ENCODE measurements at regions not wholly inside any gene's neighbourhood (a gene's known extent, or its start where the extent isn't known, plus 50 kb on each side); places are given as distances from the start of the nearest gene placed in this dataset.

DNA sequence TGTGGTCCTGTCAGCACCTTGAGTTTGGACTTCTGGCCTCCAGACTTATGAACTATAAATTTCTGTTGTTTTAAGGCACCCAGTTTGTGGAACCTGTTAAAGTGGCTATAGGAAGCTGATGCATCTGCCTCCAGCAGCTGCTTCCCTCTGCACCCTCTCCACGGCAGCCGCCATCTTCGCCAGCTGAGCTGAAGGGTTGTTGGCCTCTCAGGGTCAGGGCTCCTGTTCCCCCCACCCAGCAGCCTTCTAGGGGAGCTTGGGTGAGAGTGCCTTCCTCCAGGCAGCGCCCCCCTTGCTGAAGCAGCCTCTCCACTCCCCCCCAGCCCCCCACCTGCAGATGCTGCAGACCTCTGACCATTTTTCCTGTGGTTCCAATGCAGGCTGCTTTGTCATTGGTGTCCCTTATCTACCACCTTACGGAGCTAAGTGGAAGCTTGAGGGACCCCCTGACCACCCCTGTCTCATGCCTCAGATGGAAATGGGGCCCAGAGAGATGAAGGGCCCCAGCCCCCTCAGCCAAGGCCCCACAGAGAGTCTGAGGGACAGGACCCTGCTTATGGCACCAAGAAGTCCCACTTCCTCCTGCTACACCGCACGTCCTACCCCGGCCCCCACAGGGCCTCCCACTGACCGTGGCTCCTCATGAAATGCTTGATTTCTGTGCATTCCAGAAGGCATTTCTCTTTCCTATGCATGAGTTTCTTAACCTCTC, 61.4 kb upstream of the TLE3 start:
- no peak for DNase-seq (ENCODE audit: low spot score)

DNA sequence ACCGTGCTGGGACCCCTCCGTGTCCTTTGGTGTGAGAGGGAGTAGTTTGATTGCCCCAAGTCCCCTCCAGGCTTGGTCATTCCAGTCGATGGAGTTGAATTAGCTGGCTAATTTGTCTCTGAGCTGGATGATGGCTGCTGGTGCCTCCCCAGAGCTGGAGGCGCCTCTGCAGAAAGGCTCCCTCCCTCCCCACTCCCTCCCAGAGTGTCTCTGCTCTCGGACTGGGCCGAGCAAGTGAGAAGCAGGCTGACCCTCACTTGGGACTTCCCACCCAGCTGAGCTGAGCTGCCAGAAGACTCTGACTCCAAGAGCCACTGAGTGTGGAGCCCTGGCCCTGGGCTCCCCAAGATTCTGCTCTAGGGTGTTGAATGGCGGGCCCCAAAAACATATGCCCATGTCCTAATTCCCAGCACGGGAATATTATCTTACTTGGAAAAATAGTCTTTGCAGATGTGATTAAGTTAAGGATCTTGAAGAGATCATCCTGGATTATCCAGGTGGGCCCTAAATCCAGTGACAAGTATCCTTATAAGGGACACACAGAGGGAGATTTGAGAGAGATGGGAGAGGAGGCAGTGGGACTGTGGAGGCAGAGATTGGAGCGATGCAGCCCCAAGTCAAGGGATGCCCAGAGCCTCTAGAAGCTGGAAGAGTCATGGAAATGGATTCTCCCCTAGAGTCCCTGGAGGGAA, 60.7 kb upstream of the TLE3 start:
- DNase-seq (ENCODE audit: low spot score) = no peak

DNA sequence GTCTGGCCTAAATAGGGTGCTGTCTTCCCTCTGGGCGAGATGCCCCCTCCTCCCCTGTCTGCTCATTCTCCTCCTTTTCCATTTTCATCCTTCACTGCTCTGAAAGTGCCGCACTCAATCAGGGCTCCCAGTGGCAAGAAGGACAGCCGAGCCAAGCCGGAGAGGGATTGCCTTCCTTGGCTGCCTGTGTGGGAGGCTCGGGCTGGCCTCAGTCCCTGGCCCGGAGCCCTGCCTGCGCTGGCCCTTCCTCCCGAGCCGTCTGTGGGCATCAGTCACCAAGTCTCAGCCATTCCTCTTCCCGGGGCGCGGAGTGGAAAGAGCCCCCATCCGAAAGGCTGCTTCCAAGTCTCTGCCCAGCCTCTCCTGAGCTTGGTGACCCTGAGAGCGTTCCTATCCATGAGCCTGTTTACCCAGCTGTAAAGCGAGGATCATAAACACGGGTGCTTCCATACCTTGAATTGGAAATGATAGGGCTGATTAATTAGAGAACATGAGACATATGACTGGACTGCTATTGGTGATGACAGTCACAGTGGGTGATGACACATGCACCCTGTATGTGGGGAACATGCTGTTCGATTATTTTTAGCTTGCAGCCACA, 59.1 kb upstream of the TLE3 start:
- DNase-seq (ENCODE audit: low spot score) = no peak

DNA sequence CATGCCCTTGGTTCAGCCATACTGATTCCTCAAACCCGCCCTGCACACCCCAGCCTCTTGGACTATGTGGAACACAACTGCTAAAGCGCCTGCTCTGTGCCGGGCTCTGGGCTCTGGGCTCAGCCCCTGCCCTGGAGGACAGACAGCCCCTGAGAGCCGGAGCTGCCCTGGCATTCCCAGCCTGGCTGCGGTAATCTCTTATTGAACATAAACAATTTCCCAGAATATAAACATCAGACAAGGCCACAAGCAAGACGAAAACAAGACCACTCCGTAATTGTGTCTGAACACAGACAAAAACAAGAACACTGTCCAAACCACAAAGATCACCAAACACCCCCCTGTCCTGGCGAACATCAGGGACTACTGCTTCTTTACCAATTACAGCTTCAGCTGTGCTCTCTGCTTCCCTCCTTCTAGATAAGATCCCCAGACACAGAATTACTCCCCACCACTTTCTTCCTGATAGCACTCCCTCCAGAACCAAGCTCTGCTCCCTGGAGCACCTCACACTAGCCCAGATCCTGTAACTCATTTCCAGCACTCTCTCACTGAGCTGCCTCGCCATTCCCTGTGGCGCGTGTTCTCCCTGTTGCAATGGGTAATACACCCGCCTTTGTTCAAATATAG, 57.1 kb upstream of the TLE3 start:
- DNase-seq (ENCODE audit: low spot score) = no peak

DNA sequence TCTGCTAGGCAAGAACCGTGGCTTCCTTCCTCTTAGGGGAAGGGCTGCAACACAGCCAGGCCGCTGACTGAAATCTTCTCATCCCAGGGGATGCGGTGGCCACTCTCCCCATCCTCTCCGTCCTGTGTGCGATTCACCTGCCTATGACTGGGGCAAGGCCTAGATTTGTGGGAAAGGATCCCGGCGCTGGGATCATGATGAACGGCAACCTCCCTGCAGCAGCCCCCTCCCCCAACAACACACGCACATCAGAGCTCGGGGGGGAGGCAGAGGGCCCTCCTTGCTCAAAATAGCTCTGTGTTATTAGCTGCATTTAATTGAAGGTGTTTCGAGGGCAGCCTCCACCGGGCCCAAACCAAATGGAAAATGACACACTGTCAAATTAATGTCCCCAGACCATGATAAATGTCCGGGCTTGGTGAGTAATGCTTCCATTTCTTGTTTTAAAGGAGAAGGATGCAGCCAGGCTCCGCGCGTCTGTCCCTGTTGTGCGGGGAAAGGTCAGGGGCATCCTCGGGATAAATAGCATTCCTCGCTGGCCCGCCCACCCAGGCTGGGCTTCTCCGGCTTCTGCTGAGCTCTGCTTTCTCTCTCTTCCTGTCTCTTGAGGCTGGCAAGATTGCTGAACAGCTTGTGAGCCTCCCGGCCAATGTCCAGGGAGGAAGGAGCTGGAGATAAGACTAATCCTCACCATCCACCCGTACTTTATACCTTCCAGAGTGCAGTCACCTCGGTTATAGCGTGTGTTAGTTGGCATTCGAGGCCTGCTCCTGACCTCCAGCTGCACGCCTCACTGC, 56.4 kb upstream of the TLE3 start:
- peak; percentile 85 for DNase-seq (ENCODE audit: low spot score)

DNA sequence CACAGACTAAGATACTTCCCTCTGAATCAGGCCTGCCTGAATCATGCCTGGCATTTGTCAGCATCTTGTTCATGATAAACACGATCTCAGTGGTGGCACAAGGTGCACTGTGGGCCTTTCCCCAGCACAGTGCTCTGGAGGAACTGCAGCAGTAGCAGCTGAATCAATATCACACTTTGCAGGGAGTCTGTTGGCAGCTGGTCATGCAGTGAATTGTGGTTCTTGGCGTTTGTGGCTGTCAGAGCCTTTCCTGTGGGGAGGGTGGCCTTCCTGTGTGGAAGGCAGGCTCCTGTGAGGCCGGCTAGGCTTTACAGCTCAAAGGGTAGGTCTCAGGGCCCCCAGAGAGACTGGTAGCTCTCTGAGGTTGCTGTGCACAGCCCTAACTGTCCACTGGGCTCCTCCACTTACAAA, 54.4 kb upstream of the TLE3 start:
- DNase-seq (ENCODE audit: low spot score) = peak; percentile 72

DNA sequence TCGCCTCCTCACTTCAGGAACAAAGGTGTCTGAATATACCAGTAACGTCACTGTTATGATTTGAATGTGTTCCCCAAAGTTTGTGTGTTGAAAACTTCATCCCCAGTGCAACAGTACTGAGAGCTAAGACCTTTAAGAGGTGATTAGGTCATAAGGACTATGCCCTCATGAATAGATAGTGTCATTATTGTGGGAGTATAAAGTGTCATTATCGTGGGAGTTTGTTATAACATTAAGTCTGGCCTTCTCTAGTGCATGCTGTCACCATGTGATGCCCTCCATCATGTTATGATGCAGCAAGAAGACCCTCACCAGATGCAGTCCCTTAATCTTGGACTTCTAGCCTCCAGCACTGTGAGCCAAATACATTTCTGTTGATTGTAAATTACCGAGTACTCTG, 53.7 kb upstream of the TLE3 start:
- DNase-seq (ENCODE audit: low spot score) = no peak

DNA sequence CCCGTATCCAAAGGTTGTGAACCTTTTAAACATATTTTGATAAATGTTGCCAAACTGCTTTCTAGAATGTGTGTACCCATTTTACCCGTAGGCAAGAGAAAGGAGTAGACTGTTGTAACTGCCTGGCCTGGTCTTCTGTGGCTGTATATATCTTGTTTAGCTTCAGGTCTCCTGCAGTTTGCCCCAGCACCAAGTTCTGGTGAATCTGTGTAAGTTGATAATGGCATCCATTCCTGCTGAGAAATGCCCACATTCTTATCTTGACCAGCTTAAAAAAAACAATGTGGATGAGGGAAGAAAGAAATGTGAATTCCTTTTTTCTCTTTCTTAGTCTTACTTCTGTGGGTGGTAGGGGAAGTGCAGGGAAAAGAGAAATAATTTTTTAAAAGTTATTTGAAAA, 53.3 kb upstream of the TLE3 start:
- DNase-seq (ENCODE audit: low spot score) = no peak

DNA sequence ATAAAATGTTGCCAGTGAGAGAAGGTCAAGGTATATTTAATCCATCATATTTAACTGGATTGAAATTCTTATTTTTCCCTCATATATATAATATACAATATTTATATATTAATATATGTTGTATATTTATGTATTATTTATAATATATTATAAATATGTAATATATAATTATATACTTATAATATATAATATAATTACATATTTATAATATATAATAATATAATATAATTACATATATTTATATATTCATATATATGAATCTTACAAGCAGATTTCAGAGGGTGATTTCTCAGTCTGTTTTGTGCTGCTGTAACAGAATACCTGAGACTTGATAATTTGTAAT, 52.7 kb upstream of the TLE3 start:
- DNase-seq (ENCODE audit: low spot score) = no peak

DNA sequence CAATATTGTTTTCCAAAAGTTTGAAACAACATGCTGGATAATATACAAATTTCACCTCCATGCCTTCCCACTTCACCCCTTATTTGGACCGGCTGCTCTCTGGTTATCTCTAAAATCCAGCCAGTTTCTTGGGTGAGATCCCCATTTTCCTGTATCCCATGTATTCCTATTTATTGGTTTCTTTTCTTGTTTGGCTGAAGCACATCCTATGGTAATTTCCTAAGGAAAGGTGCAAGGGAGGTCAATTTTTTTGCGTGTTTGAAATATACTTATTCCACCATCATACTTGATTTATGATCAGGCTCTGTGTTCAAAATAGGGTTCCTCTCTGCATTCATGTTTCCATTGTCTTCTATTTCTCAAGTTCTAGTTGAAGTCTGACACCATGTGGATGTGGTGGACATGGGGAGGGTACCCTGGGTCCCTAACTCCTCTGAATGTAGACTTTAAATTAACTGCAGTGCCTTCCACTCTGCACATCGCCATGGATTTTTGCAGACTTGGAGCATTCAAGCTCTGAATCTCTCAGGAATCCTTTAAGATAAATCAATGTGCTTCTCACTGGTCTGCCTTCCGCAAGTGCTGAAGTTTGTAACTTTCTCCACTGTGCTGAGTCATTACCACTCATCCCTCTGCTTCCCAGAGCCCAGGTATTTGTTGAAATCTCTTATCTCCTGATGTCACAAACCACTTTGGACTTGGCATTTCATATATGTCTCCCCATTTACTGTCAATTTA, 52.1 kb upstream of the TLE3 start:
- DNase-seq (ENCODE audit: low spot score) = no peak

DNA sequence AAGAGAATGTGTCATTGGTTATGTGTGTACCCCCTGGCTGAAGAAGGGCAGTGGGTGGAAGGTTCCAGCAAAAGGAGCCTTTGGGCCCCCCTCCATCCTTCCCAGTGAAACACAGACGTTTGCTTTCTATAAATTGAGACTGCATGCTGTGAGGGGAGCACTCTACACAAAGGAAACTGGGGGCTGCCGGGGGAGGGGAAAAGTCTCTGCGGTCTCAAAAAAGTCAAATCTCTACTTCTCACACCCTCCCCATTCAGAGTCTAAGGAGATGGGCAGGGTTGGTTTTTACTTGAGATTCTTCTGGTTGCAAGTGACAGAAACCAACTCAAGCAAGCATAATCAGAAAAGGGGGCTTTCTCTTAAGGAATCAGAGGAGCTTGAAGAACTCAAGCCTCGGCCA, 50.1 kb upstream of the TLE3 start:
- no peak for DNase-seq (ENCODE audit: low spot score)
